Caki2 (cell line): ENCODE measurements at regions not wholly inside any gene's neighbourhood (a gene's known extent, or its start where the extent isn't known, plus 50 kb on each side); places are given as distances from the start of the nearest gene placed in this dataset.

ENCODE experiments used
- DNase-seq: peaks from one replicate; pipeline ENCODE4 v3.0.0-alpha.2; 2015; ENCODE audit warnings: low read depth
- in situ Hi-C: cut with HindIII; loops from 2 replicates; pipeline ENCODE4 v1.10.0; 2016; ENCODE audit warnings: low sequenced_read_pairs, low pct_unique_long_range_greater_than_20kb, mixed read lengths

DNA sequence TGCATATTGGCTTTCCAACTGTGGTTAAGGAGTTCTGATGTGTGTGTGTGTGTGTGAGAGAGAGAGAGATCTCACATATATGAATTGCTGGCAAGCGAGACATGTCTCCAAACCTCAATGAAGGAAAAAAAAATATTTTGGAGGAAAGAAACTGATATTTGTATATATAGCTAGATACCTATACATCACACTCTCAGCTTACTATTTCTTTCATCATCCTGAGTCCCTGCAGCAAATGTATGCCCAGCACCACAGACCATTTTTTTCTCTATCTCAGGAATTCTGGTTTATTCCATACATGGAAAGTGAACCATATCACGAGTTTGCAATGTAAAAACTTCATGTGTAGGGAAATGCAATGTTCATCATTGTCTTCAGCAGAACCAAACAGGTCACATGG lies 68.9 kb downstream of the MTERF1 start:
- in situ Hi-C loops, result no loop called here

GRCh38 chr7:91812388-91812787 lies 68.1 kb downstream of the MTERF1 start:
- no peak for DNase-seq

More for the DNA sequence above, 68.9 kb downstream of the MTERF1 start:
- DNase-seq, result no peak

GRCh38 chr7:91814189-91814588 lies 66.3 kb downstream of the MTERF1 start:
- in situ Hi-C loops, result no loop called here
- DNase-seq, result no peak

More at GRCh38 chr7:91812388-91812787, 68.1 kb downstream of the MTERF1 start:
- in situ Hi-C loops, result no loop called here
